ENCODE measurements at regions not wholly inside any gene's neighbourhood (a gene's known extent, or its start where the extent isn't known, plus 50 kb on each side); places are given as distances from the start of the nearest gene placed in this dataset.
A peak's percentile ranks its signal among the peaks of the same experiment; 100 is the strongest.

GRCh38 chr21:15233611-15234010 lies 168.8 kb upstream of the NRIP1 start:
- H3K36me3 ChIP-seq = no peaks in the 10 kb centered on the region
- H3K27ac ChIP-seq = no peak overlapping the region
- H3K36me3 Mint-ChIP-seq = peaks cover 2% of the 10 kb centered on the region
- H3K9me3 Mint-ChIP-seq = peaks cover 10% of the 10 kb centered on the region
- H3K4me3 Mint-ChIP-seq = no peak overlapping the region
- H3K4me3 ChIP-seq = no peak overlapping the region
- H3K9ac ChIP-seq = no peak overlapping the region
- peak overlapping the region; percentile 87 for H2AFZ ChIP-seq (replicated peaks)
- no peaks in the 10 kb centered on the region for H3K4me1 Mint-ChIP-seq
- no peaks in the 10 kb centered on the region for H3K27me3 ChIP-seq
- no peak for DNase-seq (ENCODE audit: low spot score)
- H3K4me2 ChIP-seq = no peak overlapping the region
- H3K9me3 ChIP-seq (ENCODE audit: low read depth) = no peaks in the 10 kb centered on the region
- no peak overlapping the region for H3K27ac Mint-ChIP-seq
- no peaks in the 10 kb centered on the region for H4K20me1 ChIP-seq (ENCODE audit: low read depth)
- H3K79me2 ChIP-seq (ENCODE audit: low read depth) = no peaks in the 10 kb centered on the region
- no peaks in the 10 kb centered on the region for H3K4me1 ChIP-seq
- TF ChIP-seq, protein P1, sequence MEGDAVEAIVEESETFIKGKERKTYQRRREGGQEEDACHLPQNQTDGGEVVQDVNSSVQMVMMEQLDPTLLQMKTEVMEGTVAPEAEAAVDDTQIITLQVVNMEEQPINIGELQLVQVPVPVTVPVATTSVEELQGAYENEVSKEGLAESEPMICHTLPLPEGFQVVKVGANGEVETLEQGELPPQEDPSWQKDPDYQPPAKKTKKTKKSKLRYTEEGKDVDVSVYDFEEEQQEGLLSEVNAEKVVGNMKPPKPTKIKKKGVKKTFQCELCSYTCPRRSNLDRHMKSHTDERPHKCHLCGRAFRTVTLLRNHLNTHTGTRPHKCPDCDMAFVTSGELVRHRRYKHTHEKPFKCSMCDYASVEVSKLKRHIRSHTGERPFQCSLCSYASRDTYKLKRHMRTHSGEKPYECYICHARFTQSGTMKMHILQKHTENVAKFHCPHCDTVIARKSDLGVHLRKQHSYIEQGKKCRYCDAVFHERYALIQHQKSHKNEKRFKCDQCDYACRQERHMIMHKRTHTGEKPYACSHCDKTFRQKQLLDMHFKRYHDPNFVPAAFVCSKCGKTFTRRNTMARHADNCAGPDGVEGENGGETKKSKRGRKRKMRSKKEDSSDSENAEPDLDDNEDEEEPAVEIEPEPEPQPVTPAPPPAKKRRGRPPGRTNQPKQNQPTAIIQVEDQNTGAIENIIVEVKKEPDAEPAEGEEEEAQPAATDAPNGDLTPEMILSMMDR (IDR thresholded peaks at IDR 0.05) = no peak
- TF ChIP-seq EZH2 (IDR thresholded peaks at IDR 0.05) (no peak), EZH2phosphoT487 (IDR thresholded peaks at IDR 0.05) (no peak)
- no peaks in the 10 kb centered on the region for H3F3A ChIP-seq (ENCODE audit: low read depth)
- peaks cover 5% of the 10 kb centered on the region for H3K27me3 Mint-ChIP-seq (ENCODE audit: insufficient read depth, low read depth)

DNA sequence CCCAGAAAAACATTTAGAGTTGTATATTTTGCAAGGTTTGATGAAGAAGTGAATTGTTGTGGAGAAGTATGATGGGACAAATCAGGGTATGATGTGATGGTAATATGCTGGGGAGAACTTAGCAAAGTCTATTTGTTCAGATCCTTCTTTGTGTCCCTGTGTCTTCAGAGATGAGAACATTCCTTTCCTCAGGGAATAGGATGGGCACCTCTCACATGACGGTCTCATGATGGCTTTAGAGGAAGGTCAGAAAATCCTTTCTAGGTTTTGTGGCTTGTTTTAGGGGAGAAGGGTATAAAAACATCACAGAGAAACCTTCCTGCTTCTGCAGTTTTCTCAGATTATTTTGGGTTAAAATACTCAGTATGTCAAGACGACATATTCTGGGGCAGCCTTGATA lies 171.3 kb upstream of the NRIP1 start:
- Histone ChIP-seq H3K27me3 (no peaks in the 10 kb centered on the region), H3K4me3 (no peak overlapping the region), H3K9ac (no peak overlapping the region), H3K9me3 (ENCODE audit: low read depth) (no peaks in the 10 kb centered on the region), H3F3A (ENCODE audit: low read depth) (no peaks in the 10 kb centered on the region), H4K20me1 (ENCODE audit: low read depth) (no peaks in the 10 kb centered on the region), H3K4me1 (peaks cover 1% of the 10 kb centered on the region), H3K4me2 (no peak overlapping the region), H3K36me3 (no peaks in the 10 kb centered on the region), H3K27ac (no peak overlapping the region), H3K79me2 (ENCODE audit: low read depth) (no peaks in the 10 kb centered on the region), H2AFZ (replicated peaks) (no peak overlapping the region)
- Mint-ChIP-seq H3K4me1 (peaks cover 4% of the 10 kb centered on the region), H3K27ac (no peak overlapping the region), H3K9me3 (peaks cover 10% of the 10 kb centered on the region), H3K27me3 (ENCODE audit: insufficient read depth, low read depth) (peaks cover 9% of the 10 kb centered on the region), H3K4me3 (no peak overlapping the region), H3K36me3 (no peaks in the 10 kb centered on the region)
- no peak for TF ChIP-seq EZH2 (IDR thresholded peaks at IDR 0.05)
- TF ChIP-seq, protein P1 (IDR thresholded peaks at IDR 0.05) = no peak
- no peak for TF ChIP-seq EZH2phosphoT487 (IDR thresholded peaks at IDR 0.05)
- no peak for DNase-seq (ENCODE audit: low spot score)

DNA sequence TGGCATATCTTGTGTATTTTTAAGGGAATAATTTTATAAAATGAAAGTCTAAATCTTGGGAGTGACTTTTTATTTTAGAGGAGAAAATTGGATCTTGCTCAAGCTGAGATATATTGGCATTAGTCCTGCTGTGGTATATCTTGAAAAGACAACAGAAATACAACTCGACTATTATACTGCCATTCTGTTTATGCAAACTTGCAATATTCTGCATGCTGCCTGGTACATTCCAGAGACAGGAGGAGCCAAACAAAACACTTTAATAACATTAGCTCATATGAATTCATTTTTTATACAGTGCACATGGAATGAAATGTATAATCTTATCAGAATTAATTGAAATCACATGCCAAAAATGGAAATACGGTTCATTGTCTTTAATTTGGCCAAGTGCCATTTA lies 176.0 kb upstream of the NRIP1 start:
- Mint-ChIP-seq H3K4me1 (peaks cover 23% of the 10 kb centered on the region), H3K9me3 (peaks cover 11% of the 10 kb centered on the region), H3K36me3 (no peaks in the 10 kb centered on the region), H3K27me3 (ENCODE audit: insufficient read depth, low read depth) (peaks cover 10% of the 10 kb centered on the region), H3K4me3 (no peak overlapping the region), H3K27ac (no peak overlapping the region)
- DNase-seq (ENCODE audit: low spot score) = no peak
- Histone ChIP-seq H3K9ac (no peak overlapping the region), H3K27ac (no peak overlapping the region), H3K4me1 (peaks cover 16% of the 10 kb centered on the region), H2AFZ (replicated peaks) (no peak overlapping the region), H3K36me3 (no peaks in the 10 kb centered on the region), H3K9me3 (ENCODE audit: low read depth) (no peaks in the 10 kb centered on the region), H3K4me3 (no peak overlapping the region), H3K27me3 (no peaks in the 10 kb centered on the region), H3K79me2 (ENCODE audit: low read depth) (no peaks in the 10 kb centered on the region), H3K4me2 (no peak overlapping the region), H3F3A (ENCODE audit: low read depth) (no peaks in the 10 kb centered on the region), H4K20me1 (ENCODE audit: low read depth) (no peaks in the 10 kb centered on the region)
- TF ChIP-seq, protein P1 (IDR thresholded peaks at IDR 0.05) = no peak
- TF ChIP-seq EZH2phosphoT487 (IDR thresholded peaks at IDR 0.05) (no peak), EZH2 (IDR thresholded peaks at IDR 0.05) (no peak)

All from neural progenitor cell (in vitro differentiated cells).